Heart left ventricle (tissue), 13 donors: ENCODE measurements at regions not wholly inside any gene's neighbourhood (a gene's known extent, or its start where the extent isn't known, plus 50 kb on each side); places are given as distances from the start of the nearest gene placed in this dataset.

Experiments
- CTCF ChIP-seq, 12 donors: fragments of 200-600 bp; sonication (generic) in 4 of 12; IDR thresholded peaks; one replicate each; pipeline versions ENCODE4 v1.5.0 to v1.8.0; 2018 to 2022; ENCODE audit warnings: antibody characterized with exemption in 12 of 12, mild to moderate bottlenecking in 5 of 12
- POLR2A ChIP-seq, 2 donors: fragments of 450-650 bp; IDR thresholded peaks; one replicate each; pipeline ENCODE4 v1.6.1; 2017; ENCODE audit warnings: antibody characterized with exemption in 2 of 2, mild to moderate bottlenecking in 2 of 2, moderate library complexity in 2 of 2
- donor health status: ischemic (EF 13 %, LVEDD 7.1; RV severe dilation, severe dysfunction).
- donor health status: DM: no; HTN: yes; CAD: no.
- donor health status: DM: no; HTN: no; CAD: no.
- donor health status: ischemic (EF 25% LVEDD 6.9; RV normal size, moderate dysfunction).
- donor health status: ischemic (EF 25% LVEDD 5.7; RV mildly dilated, moderate dysfunction).
- donor health status: ischemic (EF 35%, LVEDD 5.7; RV mildly dilated, moderate dysfunction).
- donor health status: nonischemic (EF 11% LVEDD 7.7; RV severe dilation, severe dysfunction).
- donor health status: DM: yes; HTN: yes; CAD: no.
- donor health status: PGD.
- donor health status: ischemic (EF 29% LVEDD 5.4; RV normal size, mild dysfunction).
- donor health status: nonischemic (EF 23%, LVEDD 6.1; RV moderate dilation, normal function).

DNA sequence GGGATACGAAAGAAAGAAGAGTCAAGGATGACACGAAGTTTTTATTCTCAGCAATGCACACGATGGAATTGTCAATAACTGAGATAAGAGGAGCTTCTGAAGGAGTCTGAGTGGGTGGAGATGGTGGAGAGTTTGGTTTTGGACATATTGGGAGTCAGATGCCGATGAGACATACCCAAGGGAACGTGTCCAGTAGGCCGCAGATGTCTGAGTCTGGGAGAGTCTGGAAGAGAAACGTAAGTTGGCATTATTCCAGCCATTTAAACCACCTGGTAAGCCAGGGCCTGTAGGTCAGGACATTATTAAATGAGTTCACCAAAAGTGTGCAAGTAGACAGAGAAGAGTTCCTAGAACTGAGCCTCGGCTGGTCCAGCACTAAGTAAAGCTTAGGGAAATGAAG is 478.3 kb upstream of the CDH5 start:
- TF ChIP-seq CTCF (IDR thresholded peaks at IDR 0.05), result no peak
- TF ChIP-seq POLR2A (IDR thresholded peaks at IDR 0.05), result no peak
